GM08714 (cell line): ENCODE measurements at regions not wholly inside any gene's neighbourhood (a gene's known extent, or its start where the extent isn't known, plus 50 kb on each side); places are given as distances from the start of the nearest gene placed in this dataset.
"Not testable (repeated sequence)": the region's sequence is repeated elsewhere in the genome, so short reads cannot be mapped to it uniquely, and the experiment has no call there.

Source experiments
- H3K4me3 ChIP-seq: fragments of 200-500 bp; sonication (Bioruptor generic); 2 replicates; pipeline ENCODE4 v1.5.1; 2014; ENCODE audit warnings: mild to moderate bottlenecking, low read length, inconsistent platforms
- ZNF274 ChIP-seq: IDR thresholded peaks from 2 replicates; pipeline ENCODE4 v1.6.1; 2012; ENCODE audit warnings: mild to moderate bottlenecking, low read depth, low read length

GRCh38 chr5:45060724-45061123 is 252.0 kb downstream of the MRPS30 start:
- no peak overlapping the region for H3K4me3 ChIP-seq
- no peak for TF ChIP-seq ZNF274

- no peak overlapping the region for H3K4me3 ChIP-seq
- no peak for TF ChIP-seq ZNF274
Measured at GRCh38 chr5:45062044-45062443, 253.3 kb downstream of the MRPS30 start.

- no peak for TF ChIP-seq ZNF274
- no peak overlapping the region for H3K4me3 ChIP-seq
Measured at GRCh38 chr5:45081082-45081481, 272.3 kb downstream of the MRPS30 start.

GRCh38 chr5:45089870-45090269 is 281.1 kb downstream of the MRPS30 start:
- no peak for TF ChIP-seq ZNF274
- no peak overlapping the region for H3K4me3 ChIP-seq

- no peak for TF ChIP-seq ZNF274
- no peak overlapping the region for H3K4me3 ChIP-seq
Measured at GRCh38 chr5:45093377-45093776, 284.6 kb downstream of the MRPS30 start.

- TF ChIP-seq ZNF274 = no peak
- H3K4me3 ChIP-seq = no peak overlapping the region
Measured at GRCh38 chr5:45094876-45095440, 286.2 kb downstream of the MRPS30 start.

GRCh38 chr5:45098483-45098882 is 289.7 kb downstream of the MRPS30 start:
- no peak for TF ChIP-seq ZNF274
- no peak overlapping the region for H3K4me3 ChIP-seq

- H3K4me3 ChIP-seq = no peak overlapping the region
- no peak for TF ChIP-seq ZNF274
Measured at GRCh38 chr5:45101146-45101545, 292.4 kb downstream of the MRPS30 start.

GRCh38 chr5:45105491-45105994 is 296.8 kb downstream of the MRPS30 start:
- no peak overlapping the region for H3K4me3 ChIP-seq
- TF ChIP-seq ZNF274 = no peak

- H3K4me3 ChIP-seq = no peak overlapping the region
- no peak for TF ChIP-seq ZNF274
Measured at GRCh38 chr5:45109062-45109461, 300.3 kb downstream of the MRPS30 start.

GRCh38 chr5:45109636-45110035 is 300.9 kb downstream of the MRPS30 start:
- no peak for TF ChIP-seq ZNF274
- no peak overlapping the region for H3K4me3 ChIP-seq

- no peak for TF ChIP-seq ZNF274
- no peak overlapping the region for H3K4me3 ChIP-seq
Measured at GRCh38 chr5:45110399-45110798, 301.7 kb downstream of the MRPS30 start.

- H3K4me3 ChIP-seq = no peak overlapping the region
- no peak for TF ChIP-seq ZNF274
Measured at GRCh38 chr5:45113726-45114125, 305.0 kb downstream of the MRPS30 start.

GRCh38 chr5:45132972-45133371 is 324.2 kb downstream of the MRPS30 start:
- no peak overlapping the region for H3K4me3 ChIP-seq

GRCh38 chr5:45162974-45163373 is 354.2 kb downstream of the MRPS30 start:
- TF ChIP-seq ZNF274 = no peak
- no peak overlapping the region for H3K4me3 ChIP-seq

More at GRCh38 chr5:45132972-45133371, 324.2 kb downstream of the MRPS30 start:
- TF ChIP-seq ZNF274 = no peak

GRCh38 chr5:45171563-45171962 is 362.8 kb downstream of the MRPS30 start:
- TF ChIP-seq ZNF274 = no peak
- H3K4me3 ChIP-seq = no peak overlapping the region

GRCh38 chr5:45172634-45173033 is 363.9 kb downstream of the MRPS30 start:
- H3K4me3 ChIP-seq = not testable (repeated sequence)
